HG03432 (cell line): ENCODE measurements at regions not wholly inside any gene's neighbourhood (a gene's known extent, or its start where the extent isn't known, plus 50 kb on each side); places are given as distances from the start of the nearest gene placed in this dataset.
A peak's percentile ranks its signal among the peaks of the same experiment; 100 is the strongest.
"Not testable (repeated sequence)": the region's sequence is repeated elsewhere in the genome, so short reads cannot be mapped to it uniquely, and the experiment has no call there.

Experiments
- ATAC-seq: cut with Tn5 transposase; IDR thresholded peaks from one replicate; pipeline ENCODE4 v1.9.1; 2021; ENCODE audit warnings: mild to moderate bottlenecking, moderate library complexity; ENCODE audit not compliant: unreplicated experiment

GRCh38 chr3:176873261-176873660 is 324.0 kb downstream of the TBL1XR1 start:
- ATAC-seq: no peak

GRCh38 chr3:176872771-176873209 is 324.5 kb downstream of the TBL1XR1 start:
- peak; percentile 96 for ATAC-seq

GRCh38 chr3:176870451-176870850 is 326.8 kb downstream of the TBL1XR1 start:
- no peak for ATAC-seq

GRCh38 chr3:176867681-176868663 is 329.3 kb downstream of the TBL1XR1 start:
- peak; percentile 44 for ATAC-seq

- ATAC-seq: no peak
Observed at GRCh38 chr3:176861137-176861536, 336.1 kb downstream of the TBL1XR1 start.

GRCh38 chr3:176856721-176857120 is 340.6 kb downstream of the TBL1XR1 start:
- ATAC-seq: no peak

- no peak for ATAC-seq
Observed at GRCh38 chr3:176855901-176856486, 341.3 kb downstream of the TBL1XR1 start.

GRCh38 chr3:176855213-176855612 is 342.1 kb downstream of the TBL1XR1 start:
- no peak for ATAC-seq

GRCh38 chr3:176850498-176850897 is 346.8 kb downstream of the TBL1XR1 start:
- no peak for ATAC-seq

GRCh38 chr3:176848431-176849214 is 348.7 kb downstream of the TBL1XR1 start:
- peak; percentile 38 for ATAC-seq

- ATAC-seq: no peak
Observed at GRCh38 chr3:176842914-176843313, 354.4 kb downstream of the TBL1XR1 start.

- ATAC-seq: no peak
Observed at GRCh38 chr3:176840641-176841286, 356.5 kb downstream of the TBL1XR1 start.

GRCh38 chr3:176839901-176840300 is 357.4 kb downstream of the TBL1XR1 start:
- no peak for ATAC-seq

- no peak for ATAC-seq
Observed at GRCh38 chr3:176839466-176839865, 357.8 kb downstream of the TBL1XR1 start.

GRCh38 chr3:176827244-176827643 is 370.0 kb downstream of the TBL1XR1 start:
- not testable (repeated sequence) for ATAC-seq

- no peak for ATAC-seq
Observed at GRCh38 chr3:176824811-176825210, 372.5 kb downstream of the TBL1XR1 start.

- no peak for ATAC-seq
Observed at GRCh38 chr3:176820764-176821163, 376.5 kb downstream of the TBL1XR1 start.

- ATAC-seq: no peak
Observed at GRCh38 chr3:176816937-176817336, 380.3 kb downstream of the TBL1XR1 start.

- peak; percentile 97 for ATAC-seq
Observed at GRCh38 chr3:176814285-176814684, 383.0 kb downstream of the TBL1XR1 start.

- ATAC-seq: no peak
Observed at GRCh38 chr3:176807938-176808337, 389.3 kb downstream of the TBL1XR1 start.

- ATAC-seq: no peak
Observed at GRCh38 chr3:176799675-176800074, 397.6 kb downstream of the TBL1XR1 start.
